ENCODE measurements at regions not wholly inside any gene's neighbourhood (a gene's known extent, or its start where the extent isn't known, plus 50 kb on each side); places are given as distances from the start of the nearest gene placed in this dataset.
A peak's percentile ranks its signal among the peaks of the same experiment; 100 is the strongest.

GRCh38 chr2:100214265-100214971 lies 72.0 kb upstream of the AFF3 start:
- peaks cover 3% of the 10 kb centered on the region for H3K9me3 Mint-ChIP-seq (ENCODE audit: unreplicated experiment)
- H3K36me3 Mint-ChIP-seq (ENCODE audit: unreplicated experiment) = no peaks in the 10 kb centered on the region
- no peak overlapping the region for H3K4me3 Mint-ChIP-seq (ENCODE audit: unreplicated experiment)
- H3K27ac Mint-ChIP-seq (ENCODE audit: unreplicated experiment) = no peak overlapping the region
- TF ChIP-seq, protein P1, sequence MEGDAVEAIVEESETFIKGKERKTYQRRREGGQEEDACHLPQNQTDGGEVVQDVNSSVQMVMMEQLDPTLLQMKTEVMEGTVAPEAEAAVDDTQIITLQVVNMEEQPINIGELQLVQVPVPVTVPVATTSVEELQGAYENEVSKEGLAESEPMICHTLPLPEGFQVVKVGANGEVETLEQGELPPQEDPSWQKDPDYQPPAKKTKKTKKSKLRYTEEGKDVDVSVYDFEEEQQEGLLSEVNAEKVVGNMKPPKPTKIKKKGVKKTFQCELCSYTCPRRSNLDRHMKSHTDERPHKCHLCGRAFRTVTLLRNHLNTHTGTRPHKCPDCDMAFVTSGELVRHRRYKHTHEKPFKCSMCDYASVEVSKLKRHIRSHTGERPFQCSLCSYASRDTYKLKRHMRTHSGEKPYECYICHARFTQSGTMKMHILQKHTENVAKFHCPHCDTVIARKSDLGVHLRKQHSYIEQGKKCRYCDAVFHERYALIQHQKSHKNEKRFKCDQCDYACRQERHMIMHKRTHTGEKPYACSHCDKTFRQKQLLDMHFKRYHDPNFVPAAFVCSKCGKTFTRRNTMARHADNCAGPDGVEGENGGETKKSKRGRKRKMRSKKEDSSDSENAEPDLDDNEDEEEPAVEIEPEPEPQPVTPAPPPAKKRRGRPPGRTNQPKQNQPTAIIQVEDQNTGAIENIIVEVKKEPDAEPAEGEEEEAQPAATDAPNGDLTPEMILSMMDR (IDR thresholded peaks at IDR 0.05; ENCODE audit: partially characterized antibody, unreplicated experiment) = no peak
- H3K4me1 Mint-ChIP-seq (ENCODE audit: low read depth, unreplicated experiment) = peaks cover 7% of the 10 kb centered on the region
- peaks cover under 1% of the 10 kb centered on the region for H3K27me3 Mint-ChIP-seq (ENCODE audit: unreplicated experiment)
- no peak for DNase-seq

- Mint-ChIP-seq H3K4me1 (ENCODE audit: low read depth, unreplicated experiment) (peaks cover 13% of the 10 kb centered on the region), H3K9me3 (ENCODE audit: unreplicated experiment) (peaks cover 3% of the 10 kb centered on the region), H3K27ac (ENCODE audit: unreplicated experiment) (no peak overlapping the region), H3K27me3 (ENCODE audit: unreplicated experiment) (no peaks in the 10 kb centered on the region), H3K36me3 (ENCODE audit: unreplicated experiment) (no peaks in the 10 kb centered on the region), H3K4me3 (ENCODE audit: unreplicated experiment) (no peak overlapping the region)
- DNase-seq = no peak
- TF ChIP-seq, protein P1 (IDR thresholded peaks at IDR 0.05; ENCODE audit: partially characterized antibody, unreplicated experiment) = no peak
Observed at GRCh38 chr2:100213595-100213994, 71.2 kb upstream of the AFF3 start.

DNA sequence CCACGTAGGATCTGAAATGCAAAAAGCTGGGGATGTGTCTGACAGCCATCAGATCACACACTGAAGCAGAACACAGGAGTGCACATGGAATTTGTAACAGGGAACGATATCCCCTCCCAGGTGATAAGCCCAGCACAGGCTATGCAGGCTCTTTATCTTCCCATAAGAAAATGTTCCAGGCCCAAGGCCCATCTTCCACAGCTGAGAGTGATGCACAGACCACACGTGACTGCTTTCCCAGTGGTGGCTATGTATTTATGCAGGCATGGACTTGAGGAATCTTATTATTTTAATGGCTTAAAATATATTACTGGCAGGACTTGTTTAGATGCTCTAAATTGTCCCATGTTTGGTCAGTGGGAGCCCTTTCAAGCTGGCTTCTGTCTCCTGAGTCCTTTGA lies 70.5 kb upstream of the AFF3 start:
- Mint-ChIP-seq H3K36me3 (ENCODE audit: unreplicated experiment) (no peaks in the 10 kb centered on the region), H3K27ac (ENCODE audit: unreplicated experiment) (no peak overlapping the region), H3K4me1 (ENCODE audit: low read depth, unreplicated experiment) (peaks cover 18% of the 10 kb centered on the region)

GRCh38 chr2:100211521-100211920 lies 69.1 kb upstream of the AFF3 start:
- no peak for DNase-seq
- Mint-ChIP-seq H3K27ac (ENCODE audit: unreplicated experiment) (no peak overlapping the region), H3K4me1 (ENCODE audit: low read depth, unreplicated experiment) (peaks cover 27% of the 10 kb centered on the region), H3K4me3 (ENCODE audit: unreplicated experiment) (no peak overlapping the region), H3K9me3 (ENCODE audit: unreplicated experiment) (peaks cover under 1% of the 10 kb centered on the region), H3K27me3 (ENCODE audit: unreplicated experiment) (no peaks in the 10 kb centered on the region), H3K36me3 (ENCODE audit: unreplicated experiment) (no peaks in the 10 kb centered on the region)
- TF ChIP-seq, protein P1 (IDR thresholded peaks at IDR 0.05; ENCODE audit: partially characterized antibody, unreplicated experiment) = no peak

More for the DNA sequence above, 70.5 kb upstream of the AFF3 start:
- Mint-ChIP-seq H3K4me3 (ENCODE audit: unreplicated experiment) (no peak overlapping the region), H3K9me3 (ENCODE audit: unreplicated experiment) (peaks cover 3% of the 10 kb centered on the region), H3K27me3 (ENCODE audit: unreplicated experiment) (no peaks in the 10 kb centered on the region)
- TF ChIP-seq, protein P1 (IDR thresholded peaks at IDR 0.05; ENCODE audit: partially characterized antibody, unreplicated experiment) = no peak
- no peak for DNase-seq

DNA sequence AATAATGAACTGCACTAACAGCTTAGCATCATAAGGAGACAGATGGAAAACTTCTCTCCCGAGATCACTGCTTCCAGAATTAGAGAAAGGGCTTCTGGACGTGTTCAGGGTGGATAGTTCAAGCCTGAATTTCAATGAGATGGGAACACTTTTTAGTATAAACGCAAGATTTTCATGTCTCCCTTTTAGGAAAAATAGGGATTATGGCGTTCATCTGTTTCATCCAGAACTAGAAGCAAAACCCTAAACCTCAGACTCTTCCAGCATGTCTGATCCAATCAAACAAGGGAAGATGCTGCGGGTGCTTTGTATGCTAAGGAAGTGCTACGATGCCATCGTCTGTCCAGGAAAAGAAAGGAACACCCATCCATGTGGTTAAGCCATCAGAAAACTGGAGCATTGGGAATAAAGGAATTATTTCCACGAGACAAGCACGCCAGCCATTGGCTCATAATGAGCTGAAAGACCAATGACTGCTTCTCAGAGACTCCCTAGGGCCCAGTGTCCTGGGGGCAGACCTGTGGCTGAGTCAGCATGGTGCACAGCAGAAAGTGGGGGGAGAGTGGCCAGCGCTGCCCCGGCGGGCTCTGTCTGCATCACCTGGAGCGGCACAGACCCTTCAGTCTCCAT lies 65.9 kb upstream of the AFF3 start:
- no peaks in the 10 kb centered on the region for H3K36me3 Mint-ChIP-seq (ENCODE audit: unreplicated experiment)
- H3K4me3 Mint-ChIP-seq (ENCODE audit: unreplicated experiment) = peak overlapping the region; percentile 80
- TF ChIP-seq, protein P1 (IDR thresholded peaks at IDR 0.05; ENCODE audit: partially characterized antibody, unreplicated experiment) = no peak
- DNase-seq = peak; percentile 40
- H3K4me1 Mint-ChIP-seq (ENCODE audit: low read depth, unreplicated experiment) = peaks cover 34% of the 10 kb centered on the region
- H3K27ac Mint-ChIP-seq (ENCODE audit: unreplicated experiment) = peak overlapping the region; percentile 89
- no peaks in the 10 kb centered on the region for H3K27me3 Mint-ChIP-seq (ENCODE audit: unreplicated experiment)
- no peaks in the 10 kb centered on the region for H3K9me3 Mint-ChIP-seq (ENCODE audit: unreplicated experiment)

All from glutamatergic neuron (in vitro differentiated cells).